WTC11 (cell line): ENCODE measurements at regions not wholly inside any gene's neighbourhood (a gene's known extent, or its start where the extent isn't known, plus 50 kb on each side); places are given as distances from the start of the nearest gene placed in this dataset.

ENCODE experiments used
- ATAC-seq: fragments of 200-7000 bp; cut with Tn5 transposase; 2 replicates; pipeline ENCODE4 v1.10.0; 2021; ENCODE audit warnings: mild to moderate bottlenecking, moderate library complexity
- CTCF ChIA-PET: fragments of 300-600 bp; sonication (Branson Sonifier 250); formaldehyde crosslinking; loops from one replicate; lab custom pipeline; 2021; ENCODE audit warnings: antibody characterized with exemption; lab: Charles Lee
- POLR2A ChIA-PET: fragments of 350-600 bp; sonication (Branson Sonifier 250); formaldehyde crosslinking; loops from one replicate; lab custom pipeline; 2021; ENCODE audit warnings: antibody characterized with exemption; lab: Charles Lee
- DNase-seq: peaks from one replicate; pipeline ENCODE4 v3.0.0; 2021; ENCODE audit warnings: low spot score
- H3K27ac Mint-ChIP-seq: 2 replicates; pipeline ENCODE4 v1.8.0; 2021; ENCODE audit warnings: mixed read lengths
- H3K27me3 Mint-ChIP-seq: 2 replicates; pipeline ENCODE4 v1.8.0; 2021; ENCODE audit warnings: low read depth, mild to moderate bottlenecking, moderate library complexity, mixed read lengths
- H3K36me3 Mint-ChIP-seq: 2 replicates; pipeline ENCODE4 v1.8.0; 2021; ENCODE audit warnings: mixed read lengths
- H3K4me1 Mint-ChIP-seq: 2 replicates; pipeline ENCODE4 v1.8.0; 2022; ENCODE audit warnings: mixed read lengths
- H3K4me3 Mint-ChIP-seq: 2 replicates; pipeline ENCODE4 v1.8.0; 2021; ENCODE audit warnings: mild to moderate bottlenecking, moderate library complexity, mixed read lengths
- H3K9me3 Mint-ChIP-seq: 2 replicates; pipeline ENCODE4 v1.8.0; 2021; ENCODE audit warnings: mixed read lengths
- CREM ChIP-seq: sonication (generic); formaldehyde crosslinking; IDR thresholded peaks from 2 replicates; pipeline ENCODE4 v1.8.1; 2022; ENCODE audit warnings: mild to moderate bottlenecking, missing genetic modification reagents, moderate library complexity
- CTCF ChIP-seq: fragments of 200-600 bp; IDR thresholded peaks from 2 replicates; pipeline ENCODE4 v1.8.0; 2022; ENCODE audit warnings: antibody characterized with exemption
- ELF4 ChIP-seq: sonication (generic); formaldehyde crosslinking; IDR thresholded peaks from 2 replicates; pipeline ENCODE4 v1.8.1; 2022; ENCODE audit warnings: low read depth, mild to moderate bottlenecking, moderate library complexity, missing genetic modification reagents
- EMX1 ChIP-seq: fragments of 250-450 bp; sonication (Bioruptor Pico); IDR thresholded peaks from 2 replicates; pipeline ENCODE4 v1.8.0; 2021; ENCODE audit warnings: mild to moderate bottlenecking
- ESRRA ChIP-seq: sonication (generic); formaldehyde crosslinking; IDR thresholded peaks from 2 replicates; pipeline ENCODE4 v1.8.1; 2022; ENCODE audit warnings: mild to moderate bottlenecking, missing genetic modification reagents, borderline replicate concordance
- IRF2 ChIP-seq: sonication (generic); formaldehyde crosslinking; IDR thresholded peaks from 2 replicates; pipeline ENCODE4 v1.8.0; 2022; ENCODE audit warnings: low read depth, missing genetic modification reagents, borderline replicate concordance
- TP53 ChIP-seq: sonication (generic); formaldehyde crosslinking; IDR thresholded peaks from 2 replicates; pipeline ENCODE4 v1.8.1; 2023; ENCODE audit warnings: mild to moderate bottlenecking, missing genetic modification reagents
- USF1 ChIP-seq: sonication (generic); formaldehyde crosslinking; IDR thresholded peaks from 2 replicates; pipeline ENCODE4 v1.8.0; 2022; ENCODE audit warnings: mild to moderate bottlenecking, missing genetic modification reagents
- ZBTB43 ChIP-seq: sonication (generic); formaldehyde crosslinking; IDR thresholded peaks from 2 replicates; pipeline ENCODE4 v1.8.1; 2023; ENCODE audit warnings: mild to moderate bottlenecking, missing genetic modification reagents
- ZNF219 ChIP-seq: sonication (generic); formaldehyde crosslinking; IDR thresholded peaks from 2 replicates; pipeline ENCODE4 v1.8.0; 2023; ENCODE audit warnings: missing genetic modification reagents, mild to moderate bottlenecking, borderline replicate concordance
- ZNF232 ChIP-seq: sonication (generic); formaldehyde crosslinking; IDR thresholded peaks from 2 replicates; pipeline ENCODE4 v1.8.0; 2022; ENCODE audit warnings: mild to moderate bottlenecking, missing genetic modification reagents
- ZNF416 ChIP-seq: fragments of 250-450 bp; sonication (Bioruptor Pico); IDR thresholded peaks from 2 replicates; pipeline ENCODE4 v1.9.0; 2021; ENCODE audit warnings: mild to moderate bottlenecking, inconsistent platforms
- ZNF671 ChIP-seq: fragments of 250-450 bp; sonication (Bioruptor Pico); IDR thresholded peaks from 2 replicates; pipeline ENCODE4 v1.8.0; 2021; ENCODE audit warnings: mild to moderate bottlenecking
- TF ChIP-seq, protein P1 (sequence below): sonication (generic); formaldehyde crosslinking; IDR thresholded peaks from 2 replicates; pipeline ENCODE4 v1.8.0; 2023; ENCODE audit warnings: missing genetic modification reagents, mild to moderate bottlenecking, borderline replicate concordance
- TF ChIP-seq, protein P2 (sequence below): sonication (generic); formaldehyde crosslinking; IDR thresholded peaks from 2 replicates; pipeline ENCODE4 v1.8.1; 2022; ENCODE audit warnings: low read depth, missing genetic modification reagents, borderline replicate concordance
- TF ChIP-seq, protein P3 (sequence below): sonication (generic); formaldehyde crosslinking; conservative IDR thresholded peaks from 2 replicates; pipeline ENCODE4 v1.8.1; 2022; ENCODE audit warnings: mild to moderate bottlenecking, missing genetic modification reagents
- TF ChIP-seq, protein P4 (sequence below): sonication (generic); formaldehyde crosslinking; IDR thresholded peaks from 2 replicates; pipeline ENCODE4 v1.8.0; 2023; ENCODE audit warnings: mild to moderate bottlenecking, missing genetic modification reagents

DNA sequence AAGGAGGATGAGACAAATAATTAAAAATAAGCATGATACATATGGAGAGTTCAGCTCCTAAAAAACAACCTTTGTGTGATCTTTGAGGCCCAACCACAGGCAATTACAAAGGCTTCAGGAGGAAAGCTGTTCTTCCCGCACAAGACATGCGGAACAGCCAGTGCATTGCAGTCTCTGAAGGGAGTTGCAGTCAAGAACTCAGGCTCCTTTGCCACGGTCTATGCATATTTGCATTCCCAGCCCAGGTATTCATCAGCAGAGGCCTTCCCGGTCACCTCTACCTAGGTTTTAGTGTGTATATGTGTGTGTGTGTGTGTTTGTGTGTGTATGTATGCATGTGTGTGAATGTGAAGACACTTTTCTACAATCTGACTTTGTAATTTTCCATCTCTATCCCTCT, 600.6 kb upstream of the PCDH10 start:
- Mint-ChIP-seq H3K4me1 (peaks cover 8% of the 10 kb centered on the region), H3K27me3 (no peaks in the 10 kb centered on the region), H3K27ac (peak overlapping the region; percentile 35; the same call in 1 of the 2 replicates), H3K36me3 (peaks cover 10% of the 10 kb centered on the region), H3K9me3 (peaks cover 22% of the 10 kb centered on the region), H3K4me3 (no peak overlapping the region)
- peak; percentile 69 for ATAC-seq
- CTCF ChIA-PET = interaction anchor here (1.0 kb wide), 1 partner anchor 9 kb away, joined by 5 read pairs; no protein-coding TSS in a partner anchor
- POLR2A ChIA-PET = no interaction called here
- no peak for TF ChIP-seq EMX1 (CRISPR knock-in tag)
- TF ChIP-seq, protein P1, sequence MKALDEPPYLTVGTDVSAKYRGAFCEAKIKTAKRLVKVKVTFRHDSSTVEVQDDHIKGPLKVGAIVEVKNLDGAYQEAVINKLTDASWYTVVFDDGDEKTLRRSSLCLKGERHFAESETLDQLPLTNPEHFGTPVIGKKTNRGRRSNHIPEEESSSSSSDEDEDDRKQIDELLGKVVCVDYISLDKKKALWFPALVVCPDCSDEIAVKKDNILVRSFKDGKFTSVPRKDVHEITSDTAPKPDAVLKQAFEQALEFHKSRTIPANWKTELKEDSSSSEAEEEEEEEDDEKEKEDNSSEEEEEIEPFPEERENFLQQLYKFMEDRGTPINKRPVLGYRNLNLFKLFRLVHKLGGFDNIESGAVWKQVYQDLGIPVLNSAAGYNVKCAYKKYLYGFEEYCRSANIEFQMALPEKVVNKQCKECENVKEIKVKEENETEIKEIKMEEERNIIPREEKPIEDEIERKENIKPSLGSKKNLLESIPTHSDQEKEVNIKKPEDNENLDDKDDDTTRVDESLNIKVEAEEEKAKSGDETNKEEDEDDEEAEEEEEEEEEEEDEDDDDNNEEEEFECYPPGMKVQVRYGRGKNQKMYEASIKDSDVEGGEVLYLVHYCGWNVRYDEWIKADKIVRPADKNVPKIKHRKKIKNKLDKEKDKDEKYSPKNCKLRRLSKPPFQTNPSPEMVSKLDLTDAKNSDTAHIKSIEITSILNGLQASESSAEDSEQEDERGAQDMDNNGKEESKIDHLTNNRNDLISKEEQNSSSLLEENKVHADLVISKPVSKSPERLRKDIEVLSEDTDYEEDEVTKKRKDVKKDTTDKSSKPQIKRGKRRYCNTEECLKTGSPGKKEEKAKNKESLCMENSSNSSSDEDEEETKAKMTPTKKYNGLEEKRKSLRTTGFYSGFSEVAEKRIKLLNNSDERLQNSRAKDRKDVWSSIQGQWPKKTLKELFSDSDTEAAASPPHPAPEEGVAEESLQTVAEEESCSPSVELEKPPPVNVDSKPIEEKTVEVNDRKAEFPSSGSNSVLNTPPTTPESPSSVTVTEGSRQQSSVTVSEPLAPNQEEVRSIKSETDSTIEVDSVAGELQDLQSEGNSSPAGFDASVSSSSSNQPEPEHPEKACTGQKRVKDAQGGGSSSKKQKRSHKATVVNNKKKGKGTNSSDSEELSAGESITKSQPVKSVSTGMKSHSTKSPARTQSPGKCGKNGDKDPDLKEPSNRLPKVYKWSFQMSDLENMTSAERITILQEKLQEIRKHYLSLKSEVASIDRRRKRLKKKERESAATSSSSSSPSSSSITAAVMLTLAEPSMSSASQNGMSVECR (CRISPR knock-in tag) = no peak
- TF ChIP-seq, protein P2, sequence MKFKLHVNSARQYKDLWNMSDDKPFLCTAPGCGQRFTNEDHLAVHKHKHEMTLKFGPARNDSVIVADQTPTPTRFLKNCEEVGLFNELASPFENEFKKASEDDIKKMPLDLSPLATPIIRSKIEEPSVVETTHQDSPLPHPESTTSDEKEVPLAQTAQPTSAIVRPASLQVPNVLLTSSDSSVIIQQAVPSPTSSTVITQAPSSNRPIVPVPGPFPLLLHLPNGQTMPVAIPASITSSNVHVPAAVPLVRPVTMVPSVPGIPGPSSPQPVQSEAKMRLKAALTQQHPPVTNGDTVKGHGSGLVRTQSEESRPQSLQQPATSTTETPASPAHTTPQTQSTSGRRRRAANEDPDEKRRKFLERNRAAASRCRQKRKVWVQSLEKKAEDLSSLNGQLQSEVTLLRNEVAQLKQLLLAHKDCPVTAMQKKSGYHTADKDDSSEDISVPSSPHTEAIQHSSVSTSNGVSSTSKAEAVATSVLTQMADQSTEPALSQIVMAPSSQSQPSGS (CRISPR knock-in tag) = no peak
- no peak for TF ChIP-seq ZBTB43 (CRISPR knock-in tag)
- TF ChIP-seq TP53 (CRISPR knock-in tag) = no peak
- no peak for TF ChIP-seq ZNF232 (CRISPR knock-in tag)
- TF ChIP-seq ELF4 (CRISPR knock-in tag) = no peak
- no peak for TF ChIP-seq ZNF416 (CRISPR knock-in tag)
- TF ChIP-seq IRF2 (CRISPR knock-in tag) = no peak
- no peak for TF ChIP-seq USF1 (CRISPR knock-in tag)
- no peak for TF ChIP-seq CREM (CRISPR knock-in tag)
- no peak for TF ChIP-seq ESRRA (CRISPR knock-in tag)
- no peak for TF ChIP-seq ZNF671 (CRISPR knock-in tag)
- TF ChIP-seq ZNF219 (CRISPR knock-in tag) = no peak
- no peak for TF ChIP-seq CTCF
- TF ChIP-seq, protein P3, sequence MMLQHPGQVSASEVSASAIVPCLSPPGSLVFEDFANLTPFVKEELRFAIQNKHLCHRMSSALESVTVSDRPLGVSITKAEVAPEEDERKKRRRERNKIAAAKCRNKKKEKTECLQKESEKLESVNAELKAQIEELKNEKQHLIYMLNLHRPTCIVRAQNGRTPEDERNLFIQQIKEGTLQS = no peak
- TF ChIP-seq, protein P4, sequence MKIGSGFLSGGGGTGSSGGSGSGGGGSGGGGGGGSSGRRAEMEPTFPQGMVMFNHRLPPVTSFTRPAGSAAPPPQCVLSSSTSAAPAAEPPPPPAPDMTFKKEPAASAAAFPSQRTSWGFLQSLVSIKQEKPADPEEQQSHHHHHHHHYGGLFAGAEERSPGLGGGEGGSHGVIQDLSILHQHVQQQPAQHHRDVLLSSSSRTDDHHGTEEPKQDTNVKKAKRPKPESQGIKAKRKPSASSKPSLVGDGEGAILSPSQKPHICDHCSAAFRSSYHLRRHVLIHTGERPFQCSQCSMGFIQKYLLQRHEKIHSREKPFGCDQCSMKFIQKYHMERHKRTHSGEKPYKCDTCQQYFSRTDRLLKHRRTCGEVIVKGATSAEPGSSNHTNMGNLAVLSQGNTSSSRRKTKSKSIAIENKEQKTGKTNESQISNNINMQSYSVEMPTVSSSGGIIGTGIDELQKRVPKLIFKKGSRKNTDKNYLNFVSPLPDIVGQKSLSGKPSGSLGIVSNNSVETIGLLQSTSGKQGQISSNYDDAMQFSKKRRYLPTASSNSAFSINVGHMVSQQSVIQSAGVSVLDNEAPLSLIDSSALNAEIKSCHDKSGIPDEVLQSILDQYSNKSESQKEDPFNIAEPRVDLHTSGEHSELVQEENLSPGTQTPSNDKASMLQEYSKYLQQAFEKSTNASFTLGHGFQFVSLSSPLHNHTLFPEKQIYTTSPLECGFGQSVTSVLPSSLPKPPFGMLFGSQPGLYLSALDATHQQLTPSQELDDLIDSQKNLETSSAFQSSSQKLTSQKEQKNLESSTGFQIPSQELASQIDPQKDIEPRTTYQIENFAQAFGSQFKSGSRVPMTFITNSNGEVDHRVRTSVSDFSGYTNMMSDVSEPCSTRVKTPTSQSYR (CRISPR knock-in tag) = no peak
- peak; percentile 14 for DNase-seq
